IMR-90 (cell line): ENCODE measurements at regions not wholly inside any gene's neighbourhood (a gene's known extent, or its start where the extent isn't known, plus 50 kb on each side); places are given as distances from the start of the nearest gene placed in this dataset.

Experiments
- ATAC-seq: fragments of 200-7000 bp; cut with Tn5 transposase; 2 replicates; pipeline ENCODE4 v1.9.1; 2020; ENCODE audit warnings: low read depth, mild to moderate bottlenecking, moderate library complexity
- BruUV-seq: library from RNA; stranded (reverse); fragments of 400-500 nt; replicated peaks from 2 replicates; lab custom pipeline; 2021; lab: Mats Ljungman, UMichigan
- CTCF ChIA-PET: fragments of 300-600 bp; formaldehyde crosslinking; extraction: SDS; loops from one replicate; lab custom pipeline; 2021; ENCODE audit warnings: antibody characterized with exemption; lab: Yijun Ruan, JAX
- POLR2A ChIA-PET: fragments of 300-600 bp; sonication (Branson Sonifier 250); formaldehyde crosslinking; loops from one replicate; lab custom pipeline; 2022; ENCODE audit warnings: antibody characterized with exemption; ENCODE audit not compliant: unreplicated experiment; lab: Charles Lee
- DNase-seq: peaks from one replicate; pipeline ENCODE4 v3.0.0; 2013
- H2AFZ ChIP-seq: replicated peaks from 2 replicates; pipeline ENCODE3; 2013; ENCODE audit warnings: low read length, mild to moderate bottlenecking; ENCODE audit not compliant: poor library complexity
- H2AK5ac ChIP-seq: 2 replicates; pipeline ENCODE4 v1.6.1; 2013; ENCODE audit warnings: low read depth, low read length, inconsistent platforms
- H2AK9ac ChIP-seq: replicated peaks from 2 replicates; pipeline ENCODE3; 2013; ENCODE audit warnings: mild to moderate bottlenecking, low read depth, low read length, moderate library complexity; ENCODE audit not compliant: poor library complexity
- H2BK120ac ChIP-seq: 2 replicates; pipeline ENCODE4 v1.6.1; 2013; ENCODE audit warnings: low read depth, low read length, inconsistent platforms
- H2BK15ac ChIP-seq: 3 replicates; pipeline ENCODE4 v1.6.1; 2013; ENCODE audit warnings: low read depth, low read length, inconsistent platforms
- H2BK20ac ChIP-seq: 2 replicates; pipeline ENCODE4 v1.6.1; 2013; ENCODE audit warnings: low read depth, mild to moderate bottlenecking, inconsistent platforms, low read length, moderate library complexity
- H2BK5ac ChIP-seq: 2 replicates; pipeline ENCODE4 v1.6.1; 2013; ENCODE audit warnings: mild to moderate bottlenecking, low read depth, low read length, inconsistent platforms; ENCODE audit not compliant: poor library complexity, severe bottlenecking
- H3K14ac ChIP-seq: replicated peaks from 2 replicates; pipeline ENCODE4 v1.6.1; 2013; ENCODE audit warnings: low read depth, low read length, inconsistent platforms
- H3K18ac ChIP-seq: 2 replicates; pipeline ENCODE4 v1.6.1; 2013; ENCODE audit warnings: low read depth, low read length, control low read depth
- H3K23ac ChIP-seq: 2 replicates; pipeline ENCODE4 v1.6.1; 2013; ENCODE audit warnings: low read depth, low read length, inconsistent platforms
- H3K27ac ChIP-seq: 2 replicates; pipeline ENCODE4 v1.5.1; 2013; ENCODE audit warnings: mild to moderate bottlenecking, control low read depth, low read length; ENCODE audit not compliant: insufficient read depth
- H3K27me3 ChIP-seq: 2 replicates; pipeline ENCODE4 v1.6.1; 2013; ENCODE audit warnings: low read length; ENCODE audit not compliant: control insufficient read depth, insufficient read depth
- H3K36me3 ChIP-seq: 2 replicates; pipeline ENCODE4 v1.6.1; 2013; ENCODE audit warnings: low read length, mixed read lengths; ENCODE audit not compliant: control insufficient read depth, insufficient read depth
- H3K4ac ChIP-seq: 2 replicates; pipeline ENCODE4 v1.6.1; 2013; ENCODE audit warnings: low read depth, low read length, inconsistent platforms
- H3K4me1 ChIP-seq: 2 replicates; pipeline ENCODE4 v1.6.1; 2013; ENCODE audit warnings: low read length, mixed read lengths; ENCODE audit not compliant: control insufficient read depth, insufficient read depth
- H3K4me2 ChIP-seq: 2 replicates; pipeline ENCODE4 v1.6.1; 2013; ENCODE audit warnings: low read depth, mild to moderate bottlenecking, control low read depth, low read length, moderate library complexity
- H3K4me3 ChIP-seq: 2 replicates; pipeline ENCODE4 v1.5.1; 2013; ENCODE audit warnings: low read depth, mild to moderate bottlenecking, control low read depth, low read length, moderate library complexity; ENCODE audit not compliant: insufficient read depth
- H3K56ac ChIP-seq: 2 replicates; pipeline ENCODE4 v1.6.1; 2013; ENCODE audit warnings: low read length, inconsistent platforms; ENCODE audit not compliant: insufficient read depth; ENCODE audit errors: extremely low read depth
- H3K79me1 ChIP-seq, 2 experiments: 2 replicates each; pipeline ENCODE4 v1.6.1; 2013; ENCODE audit warnings: low read length in 2 of 2, inconsistent platforms in 1 of 2, low read depth in 1 of 2
- H3K9ac ChIP-seq: 2 replicates; pipeline ENCODE4 v1.6.1; 2013; ENCODE audit warnings: low read depth, low read length, control low read depth
- H3K9me1 ChIP-seq: 2 replicates; pipeline ENCODE4 v1.6.1; 2013; ENCODE audit warnings: low read length, inconsistent platforms; ENCODE audit not compliant: insufficient read depth
- H3K9me3 ChIP-seq: 2 replicates; pipeline ENCODE4 v1.6.1; 2013; ENCODE audit warnings: low read length; ENCODE audit not compliant: control insufficient read depth, insufficient read depth
- H4K20me1 ChIP-seq: 2 replicates; pipeline ENCODE4 v1.6.1; 2013; ENCODE audit warnings: low read length, inconsistent platforms; ENCODE audit not compliant: insufficient read depth
- H4K5ac ChIP-seq: 2 replicates; pipeline ENCODE4 v1.6.1; 2013; ENCODE audit warnings: mild to moderate bottlenecking, low read depth, low read length, control low read depth
- H4K8ac ChIP-seq, 2 experiments: 2 replicates each; pipeline ENCODE4 v1.6.1; 2013; ENCODE audit warnings: low read depth in 2 of 2, low read length in 2 of 2, control low read depth in 1 of 2, inconsistent platforms in 1 of 2
- H4K91ac ChIP-seq: 2 replicates; pipeline ENCODE4 v1.6.1; 2013; ENCODE audit warnings: low read depth, low read length, inconsistent platforms; ENCODE audit not compliant: insufficient read depth
- BHLHE40 ChIP-seq: fragments of 150-350 bp; IDR thresholded peaks from 2 replicates; pipeline ENCODE4 v1.6.1; 2016; ENCODE audit warnings: mild to moderate bottlenecking, low read depth, low read length
- CEBPB ChIP-seq: IDR thresholded peaks from 2 replicates; pipeline ENCODE4 v1.6.1; 2012; ENCODE audit warnings: low read depth, low read length, improper control_type of control experiment
- CHD1 ChIP-seq: IDR thresholded peaks from 2 replicates; pipeline ENCODE4 v1.6.1; 2012; ENCODE audit warnings: low read depth, low read length, improper control_type of control experiment
- ELK1 ChIP-seq: fragments of 150-350 bp; IDR thresholded peaks from 2 replicates; pipeline ENCODE4 v1.6.1; 2016; ENCODE audit warnings: low read depth, mild to moderate bottlenecking, low read length, moderate library complexity, borderline replicate concordance
- MAFK ChIP-seq: IDR thresholded peaks from 2 replicates; pipeline ENCODE4 v1.6.1; 2012; ENCODE audit warnings: low read depth, low read length, improper control_type of control experiment
- MAZ ChIP-seq: IDR thresholded peaks from 2 replicates; pipeline ENCODE4 v1.6.1; 2012; ENCODE audit warnings: low read depth, mild to moderate bottlenecking, low read length, improper control_type of control experiment, moderate library complexity, borderline replicate concordance
- NFE2L2 ChIP-seq: fragments of 150-350 bp; IDR thresholded peaks from 2 replicates; pipeline ENCODE4 v1.6.1; 2016; ENCODE audit warnings: low read depth, mild to moderate bottlenecking, low read length
- POLR2A ChIP-seq: IDR thresholded peaks from 2 replicates; pipeline ENCODE4 v1.6.1; 2012; ENCODE audit warnings: mild to moderate bottlenecking, low read depth, low read length
- RCOR1 ChIP-seq: IDR thresholded peaks from 2 replicates; pipeline ENCODE4 v1.6.1; 2012; ENCODE audit warnings: mild to moderate bottlenecking, low read length, improper control_type of control experiment; ENCODE audit not compliant: insufficient replicate concordance
- RFX5 ChIP-seq: IDR thresholded peaks from 2 replicates; pipeline ENCODE4 v1.8.0; 2012; ENCODE audit warnings: low read depth, mild to moderate bottlenecking, low read length, moderate library complexity
- SMC3 ChIP-seq: fragments of 150-350 bp; IDR thresholded peaks from 2 replicates; pipeline ENCODE4 v1.6.1; 2016; ENCODE audit warnings: low read depth, mild to moderate bottlenecking, antibody characterized with exemption, low read length, moderate library complexity
- USF2 ChIP-seq: fragments of 150-350 bp; IDR thresholded peaks from 2 replicates; pipeline ENCODE4 v1.6.1; 2017; ENCODE audit warnings: mild to moderate bottlenecking, antibody characterized with exemption, low read length, low read depth
- WGBS, 2 experiments: methylation state at CpG; one replicate each; pipeline versions ENCODE4 v1.1.5 to v1.1.7; 2013; ENCODE audit warnings: missing lambda C conversion rate in 2 of 2; ENCODE audit not compliant: insufficient read length in 1 of 2; ENCODE audit errors: extremely low coverage in 2 of 2; 5-methylcytosine and 5-hydroxymethylcytosine counted together
- dilution Hi-C: fragments of 300-500 bp; cut with HindIII; formaldehyde crosslinking; loops from one replicate; pipeline ENCODE4 v1.14.3; 2018; ENCODE audit warnings: low sequenced_read_pairs; ENCODE audit not compliant: unreplicated experiment
- in situ Hi-C: fragments of 300-500 bp; cut with MboI; formaldehyde crosslinking; loops from 3 replicates; pipeline ENCODE4 v1.14.3; 2019; ENCODE audit warnings: low sequenced_read_pairs, inconsistent platforms, mixed read lengths
- intact Hi-C: fragments of 100-400 bp; cut with micrococcal nuclease; formaldehyde crosslinking; loops from 2 replicates; pipeline ENCODE4 v1.10.0; 2022
- TF ChIP-seq, protein P1 (sequence below): conservative IDR thresholded peaks from 2 replicates; pipeline ENCODE4 v1.5.1; 2012; ENCODE audit warnings: mild to moderate bottlenecking, low read depth, low read length, improper control_type of control experiment

- H3K4me1 ChIP-seq = no peaks in the 10 kb centered on the region
- H3K27ac ChIP-seq = no peak overlapping the region
- POLR2A ChIA-PET = no interaction called here
Measured at GRCh38 chr1:214120951-214121350, 133.2 kb downstream of the PROX1 start.

More at GRCh38 chr1:214120951-214121350, 133.2 kb downstream of the PROX1 start:
- no peak overlapping the region for H2BK15ac ChIP-seq
- no peak overlapping the region for H2BK5ac ChIP-seq
- TF ChIP-seq SMC3 = no peak
- TF ChIP-seq, protein P1, sequence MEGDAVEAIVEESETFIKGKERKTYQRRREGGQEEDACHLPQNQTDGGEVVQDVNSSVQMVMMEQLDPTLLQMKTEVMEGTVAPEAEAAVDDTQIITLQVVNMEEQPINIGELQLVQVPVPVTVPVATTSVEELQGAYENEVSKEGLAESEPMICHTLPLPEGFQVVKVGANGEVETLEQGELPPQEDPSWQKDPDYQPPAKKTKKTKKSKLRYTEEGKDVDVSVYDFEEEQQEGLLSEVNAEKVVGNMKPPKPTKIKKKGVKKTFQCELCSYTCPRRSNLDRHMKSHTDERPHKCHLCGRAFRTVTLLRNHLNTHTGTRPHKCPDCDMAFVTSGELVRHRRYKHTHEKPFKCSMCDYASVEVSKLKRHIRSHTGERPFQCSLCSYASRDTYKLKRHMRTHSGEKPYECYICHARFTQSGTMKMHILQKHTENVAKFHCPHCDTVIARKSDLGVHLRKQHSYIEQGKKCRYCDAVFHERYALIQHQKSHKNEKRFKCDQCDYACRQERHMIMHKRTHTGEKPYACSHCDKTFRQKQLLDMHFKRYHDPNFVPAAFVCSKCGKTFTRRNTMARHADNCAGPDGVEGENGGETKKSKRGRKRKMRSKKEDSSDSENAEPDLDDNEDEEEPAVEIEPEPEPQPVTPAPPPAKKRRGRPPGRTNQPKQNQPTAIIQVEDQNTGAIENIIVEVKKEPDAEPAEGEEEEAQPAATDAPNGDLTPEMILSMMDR = no peak
- no peak for TF ChIP-seq POLR2A
- TF ChIP-seq USF2 = no peak
- TF ChIP-seq BHLHE40 = no peak
- no peak for TF ChIP-seq MAZ
- TF ChIP-seq RCOR1 = no peak
- no peak for TF ChIP-seq CEBPB
- no peak for TF ChIP-seq RFX5
- no peak for TF ChIP-seq ELK1
- no peak for TF ChIP-seq MAFK
- TF ChIP-seq NFE2L2 = no peak
- TF ChIP-seq CHD1 = no peak
- ATAC-seq (no peak), DNase-seq (no peak)
- H3K36me3 ChIP-seq = no peaks in the 10 kb centered on the region
- no peak overlapping the region for H2AK9ac ChIP-seq
- intact Hi-C loops = loop anchor here (5.0 to 10.0 kb wide), 2 partner anchors 134 to 1106 kb away; partner anchors contain the start of genes ANGEL2 and PROX1
- no peaks in the 10 kb centered on the region for H4K20me1 ChIP-seq
- H4K5ac ChIP-seq = no peak overlapping the region
- H3K27me3 ChIP-seq = peaks cover 3% of the 10 kb centered on the region; the same call in 1 of the 2 replicates
- H3K4me3 ChIP-seq = no peak overlapping the region
- dilution Hi-C loops = no loop called here
- in situ Hi-C loops = loop anchor here (10.0 kb wide), 3 partner anchors 746 to 996 kb away; no protein-coding TSS in a partner anchor
- H2BK120ac ChIP-seq = no peak overlapping the region
- H3K14ac ChIP-seq = no peak overlapping the region
- no peak overlapping the region for H4K91ac ChIP-seq
- H3K9me1 ChIP-seq = no peaks in the 10 kb centered on the region
- H3K4ac ChIP-seq = no peak overlapping the region
- no peak overlapping the region for H3K56ac ChIP-seq
- H3K79me1 ChIP-seq = no peaks in the 10 kb centered on the region
- H3K9me3 ChIP-seq = peaks cover 6% of the 10 kb centered on the region
- H2AFZ ChIP-seq = no peak overlapping the region
- no peak overlapping the region for H3K4me2 ChIP-seq
- H2AK5ac ChIP-seq = no peak overlapping the region
- no peak overlapping the region for H3K9ac ChIP-seq
- no peak overlapping the region for H2BK20ac ChIP-seq
- no peak overlapping the region for H3K23ac ChIP-seq
- H4K8ac ChIP-seq = no peak overlapping the region
- no TSS peak for BruUV-seq
- CTCF ChIA-PET = no interaction called here
- whole genome bisulfite sequencing, 2 experiments = no CpG with 5 or more reads among the region's 6 CpGs
- no peak overlapping the region for H3K18ac ChIP-seq
